H1 (cell line): ENCODE measurements at regions not wholly inside any gene's neighbourhood (a gene's known extent, or its start where the extent isn't known, plus 50 kb on each side); places are given as distances from the start of the nearest gene placed in this dataset.

Source experiments
- CTCF ChIA-PET: fragments of 300-600 bp; sonication (Branson Sonifier 250); formaldehyde crosslinking; loops from one replicate; lab custom pipeline; 2021; ENCODE audit not compliant: partially characterized antibody; lab: Charles Lee
- POLR2A ChIA-PET: fragments of 300-600 bp; sonication (Branson Sonifier 250); formaldehyde crosslinking; loops from one replicate; lab custom pipeline; 2021; ENCODE audit warnings: inconsistent platforms; ENCODE audit not compliant: partially characterized antibody; lab: Charles Lee
- DNase-seq, 2 experiments: peaks; one replicate each; pipeline versions ENCODE4 v3.0.0 to v3.0.0-alpha.2; 2010 to 2022; ENCODE audit warnings: low spot score in 2 of 2, low read depth in 1 of 2, mixed read lengths in 1 of 2
- FAIRE-seq: peaks from 2 replicates; lab custom pipeline; 2011; peaks lifted over from hg19 to GRCh38; lab: Jason Lieb, UNC
- H2AFZ ChIP-seq: 2 replicates; pipeline ENCODE4 v1.8.1; 2012; ENCODE audit warnings: low read length, inconsistent platforms
- H2AK5ac ChIP-seq: 2 replicates; pipeline ENCODE4 v1.6.1; 2013; ENCODE audit warnings: low read depth, low read length
- H2BK120ac ChIP-seq: replicated peaks from 2 replicates; pipeline ENCODE3; 2013; ENCODE audit warnings: low read depth, low read length, inconsistent platforms
- H2BK12ac ChIP-seq: 2 replicates; pipeline ENCODE4 v1.6.1; 2013; ENCODE audit warnings: low read depth, low read length
- H2BK15ac ChIP-seq: 2 replicates; pipeline ENCODE4 v1.6.1; 2013; ENCODE audit warnings: low read length
- H2BK20ac ChIP-seq: 2 replicates; pipeline ENCODE4 v1.6.1; 2013; ENCODE audit warnings: low read length
- H2BK5ac ChIP-seq: 2 replicates; pipeline ENCODE4 v1.6.1; 2013; ENCODE audit warnings: low read depth, low read length
- H3K14ac ChIP-seq: 2 replicates; pipeline ENCODE4 v1.6.1; 2013; ENCODE audit warnings: inconsistent platforms; ENCODE audit not compliant: insufficient read length
- H3K18ac ChIP-seq: 2 replicates; pipeline ENCODE4 v1.6.1; 2013; ENCODE audit warnings: low read length; ENCODE audit errors: extremely low read depth
- H3K23ac ChIP-seq: 2 replicates; pipeline ENCODE4 v1.6.1; 2013; ENCODE audit warnings: inconsistent platforms; ENCODE audit not compliant: insufficient read length
- H3K23me2 ChIP-seq: 2 replicates; pipeline ENCODE4 v1.6.1; 2013; ENCODE audit warnings: low read depth, low read length
- H3K27ac ChIP-seq: 2 replicates; pipeline ENCODE4 v1.6.1; 2011; ENCODE audit warnings: low read depth, low read length, inconsistent platforms
- H3K27me3 ChIP-seq, 4 experiments: replicated peaks in 1 of 4; 1 replicate in 1 of 4; 2 replicates in 3 of 4; pipeline versions ENCODE4 v1.6.1 to v1.8.1; 2011 to 2013; ENCODE audit warnings: low read length in 3 of 4, mild to moderate bottlenecking in 3 of 4, inconsistent platforms in 2 of 4, mixed read lengths in 2 of 4, moderate library complexity in 1 of 4; ENCODE audit not compliant: control insufficient read depth in 3 of 4, insufficient read depth in 3 of 4; ENCODE audit errors: extremely low read depth in 1 of 4
- H3K36me3 ChIP-seq, 4 experiments: 2 replicates each; pipeline versions ENCODE4 v1.6.1 to v1.8.1; 2011 to 2013; ENCODE audit warnings: mild to moderate bottlenecking in 4 of 4, low read length in 3 of 4, moderate library complexity in 2 of 4, control low read depth in 1 of 4, inconsistent platforms in 1 of 4; ENCODE audit not compliant: insufficient read depth in 4 of 4, control insufficient read depth in 2 of 4
- H3K4ac ChIP-seq: replicated peaks from 2 replicates; pipeline ENCODE3; 2013; ENCODE audit warnings: low read length, low read depth, mixed read lengths, inconsistent platforms; ENCODE audit not compliant: insufficient read length
- H3K4me1 ChIP-seq, 4 experiments: replicated peaks in 1 of 4; 1 replicate in 1 of 4; 2 replicates in 3 of 4; pipeline versions ENCODE4 v1.6.1 to v1.8.1; 2011 to 2013; ENCODE audit warnings: low read length in 3 of 4, inconsistent platforms in 2 of 4, mixed read lengths in 1 of 4; ENCODE audit not compliant: insufficient read depth in 4 of 4, control insufficient read depth in 3 of 4
- H3K4me2 ChIP-seq, 2 experiments: 2 replicates each; pipeline versions ENCODE4 v1.6.1 to v1.8.1; 2011 to 2013; ENCODE audit warnings: low read depth in 2 of 2, low read length in 2 of 2, control low read depth in 1 of 2, inconsistent platforms in 1 of 2, mild to moderate bottlenecking in 1 of 2; ENCODE audit not compliant: insufficient read depth in 1 of 2
- H3K4me3 ChIP-seq, 4 experiments: fragments of 200-600, 300-600 bp in 1 of 4; sonication (generic), shearing (Covaris generic), sonication (Bioruptor Twin) in 1 of 4; 2 replicates each; pipeline versions ENCODE4 v1.5.1 to v1.8.1; 2011 to 2016; ENCODE audit warnings: low read length in 4 of 4, low read depth in 3 of 4, control low read depth in 2 of 4, inconsistent platforms in 2 of 4, mild to moderate bottlenecking in 2 of 4, mixed read lengths in 1 of 4, moderate library complexity in 1 of 4; ENCODE audit not compliant: insufficient read depth in 2 of 4; ENCODE audit errors: extremely low read depth in 1 of 4
- H3K56ac ChIP-seq: replicated peaks from 2 replicates; pipeline ENCODE3; 2013; ENCODE audit warnings: low read depth, mild to moderate bottlenecking, mixed read lengths, low read length, inconsistent platforms; ENCODE audit not compliant: insufficient read length
- H3K79me1 ChIP-seq: 2 replicates; pipeline ENCODE4 v1.6.1; 2013; ENCODE audit warnings: low read depth, low read length, control low read depth
- H3K79me2 ChIP-seq, 2 experiments: 2 replicates each; pipeline versions ENCODE4 v1.6.1 to v1.8.1; 2012 to 2013; ENCODE audit warnings: low read length in 2 of 2, mild to moderate bottlenecking in 2 of 2, inconsistent platforms in 1 of 2; ENCODE audit not compliant: insufficient read depth in 2 of 2, control insufficient read depth in 1 of 2
- H3K9ac ChIP-seq, 4 experiments: replicated peaks in 1 of 4; 1 replicate in 1 of 4; 2 replicates in 3 of 4; pipeline versions ENCODE4 v1.6.1 to v1.8.1; 2011 to 2013; ENCODE audit warnings: low read depth in 3 of 4, low read length in 3 of 4, control low read depth in 2 of 4, mild to moderate bottlenecking in 2 of 4, moderate library complexity in 2 of 4, inconsistent platforms in 1 of 4; ENCODE audit errors: extremely low read depth in 1 of 4
- H3K9me3 ChIP-seq, 2 experiments: 2 replicates each; pipeline versions ENCODE4 v1.6.1 to v1.8.1; 2012 to 2013; ENCODE audit warnings: mild to moderate bottlenecking in 2 of 2, moderate library complexity in 2 of 2, control low read depth in 1 of 2, inconsistent platforms in 1 of 2, low read depth in 1 of 2, low read length in 1 of 2, mixed read lengths in 1 of 2; ENCODE audit not compliant: insufficient read depth in 2 of 2
- H4K20me1 ChIP-seq, 2 experiments: replicated peaks in 1 of 2; 2 replicates each; pipeline versions ENCODE3 to v1.8.1; 2011 to 2013; ENCODE audit warnings: inconsistent platforms in 2 of 2, low read length in 2 of 2, mild to moderate bottlenecking in 1 of 2; ENCODE audit not compliant: insufficient read depth in 2 of 2, control insufficient read depth in 1 of 2
- H4K5ac ChIP-seq: 2 replicates; pipeline ENCODE4 v1.6.1; 2013; ENCODE audit warnings: low read length, low read depth, mixed read lengths, inconsistent platforms; ENCODE audit not compliant: insufficient read length
- H4K8ac ChIP-seq: 2 replicates; pipeline ENCODE4 v1.8.0; 2013; ENCODE audit warnings: mild to moderate bottlenecking, moderate library complexity, low read length, inconsistent platforms; ENCODE audit not compliant: insufficient read depth; ENCODE audit errors: extremely low read depth
- H4K91ac ChIP-seq: replicated peaks from 2 replicates; pipeline ENCODE3; 2013; ENCODE audit warnings: low read length, mixed read lengths, inconsistent platforms; ENCODE audit not compliant: insufficient read length
- CBX5 ChIP-seq: fragments of 300-800, 300-1000 bp; sonication (generic); IDR thresholded peaks from 2 replicates; pipeline ENCODE4 v1.7.1; 2016; ENCODE audit warnings: antibody characterized with exemption, low read length, low read depth
- JUN ChIP-seq: IDR thresholded peaks from 2 replicates; pipeline ENCODE4 v1.6.1; 2011; ENCODE audit warnings: low read depth, mild to moderate bottlenecking, improper control_type of control experiment, low read length
- MAFK ChIP-seq: IDR thresholded peaks from 2 replicates; pipeline ENCODE4 v1.6.1; 2012; ENCODE audit warnings: low read depth, mild to moderate bottlenecking, improper control_type of control experiment, low read length
- NANOG ChIP-seq: IDR thresholded peaks from 2 replicates; pipeline ENCODE4 v1.6.1; 2011; ENCODE audit warnings: low read length, low read depth, mild to moderate bottlenecking, inconsistent platforms; ENCODE audit not compliant: insufficient read depth, poor library complexity, severe bottlenecking
- SAP30 ChIP-seq: fragments of 300-600 bp; sonication (generic); IDR thresholded peaks from 2 replicates; pipeline ENCODE4 v1.7.1; 2012; ENCODE audit warnings: low read length, moderate library complexity, mild to moderate bottlenecking, inconsistent platforms; ENCODE audit not compliant: insufficient read depth, insufficient replicate concordance
- SIN3A ChIP-seq, 2 experiments: IDR thresholded peaks in 1 of 2; conservative IDR thresholded peaks in 1 of 2; 2 replicates each; pipeline ENCODE4 v1.6.1; 2011 to 2012; ENCODE audit warnings: low read length in 2 of 2, improper control_type of control experiment in 1 of 2, low read depth in 1 of 2, mild to moderate bottlenecking in 1 of 2
- SP2 ChIP-seq: IDR thresholded peaks from 2 replicates; pipeline ENCODE4 v1.6.1; 2012; ENCODE audit warnings: mild to moderate bottlenecking, low read length, inconsistent platforms
- TAF1 ChIP-seq: IDR thresholded peaks from 2 replicates; pipeline ENCODE4 v1.6.1; 2011; ENCODE audit warnings: mild to moderate bottlenecking, low read depth, low read length
- TBP ChIP-seq: IDR thresholded peaks from 2 replicates; pipeline ENCODE4 v1.6.1; 2011; ENCODE audit warnings: low read depth, low read length, improper control_type of control experiment
- ZNF274 ChIP-seq: IDR thresholded peaks from 2 replicates; pipeline ENCODE4 v1.7.0; 2012; ENCODE audit warnings: low read length, borderline replicate concordance; ENCODE audit errors: extremely low read depth
- WGBS, 2 experiments: shearing (Covaris generic) in 1 of 2; methylation state at CpG; one replicate each; pipeline versions ENCODE4 v1.1.6 to v1.1.7; 2013 to 2015; ENCODE audit warnings: low lambda C conversion rate in 2 of 2, mixed read lengths in 2 of 2, inconsistent platforms in 1 of 2, low coverage in 1 of 2, missing lambda C conversion rate in 1 of 2; ENCODE audit not compliant: insufficient replicate concordance in 2 of 2, insufficient coverage in 1 of 2, insufficient read length in 1 of 2; ENCODE audit errors: extremely low coverage in 1 of 2, missing lambda C conversion rate in 1 of 2; 5-methylcytosine and 5-hydroxymethylcytosine counted together
- TF ChIP-seq, protein P1 (sequence below): IDR thresholded peaks from 2 replicates; pipeline ENCODE4 v1.6.1; 2012; ENCODE audit warnings: inconsistent platforms
- TF ChIP-seq, protein P2 (sequence below): IDR thresholded peaks from 2 replicates; pipeline ENCODE4 v1.6.1; 2012; ENCODE audit warnings: inconsistent platforms

DNA sequence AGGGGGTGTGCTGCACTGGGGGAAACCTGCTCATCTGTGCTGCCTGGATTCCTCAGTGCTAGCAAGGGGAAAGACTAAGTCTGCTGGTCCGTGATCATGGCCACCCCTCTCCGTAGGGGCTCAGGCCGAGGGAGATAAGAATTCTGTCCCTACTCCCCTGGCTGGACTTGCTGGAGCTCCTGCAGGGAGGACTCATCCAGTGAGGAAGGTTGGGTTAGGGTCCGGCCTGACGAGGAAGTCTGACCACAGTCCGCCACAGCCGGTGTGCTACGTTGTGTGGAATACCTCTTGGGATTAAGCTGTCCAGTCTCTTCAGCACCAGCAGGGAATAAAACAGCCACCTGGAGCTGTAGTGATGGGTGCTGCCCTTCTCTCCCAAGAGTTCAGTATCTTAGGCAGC, 1309.1 kb upstream of the CADM2 start (continued):
- TF ChIP-seq JUN = no peak
- TF ChIP-seq, all 59 proteins: peak for 0

DNA sequence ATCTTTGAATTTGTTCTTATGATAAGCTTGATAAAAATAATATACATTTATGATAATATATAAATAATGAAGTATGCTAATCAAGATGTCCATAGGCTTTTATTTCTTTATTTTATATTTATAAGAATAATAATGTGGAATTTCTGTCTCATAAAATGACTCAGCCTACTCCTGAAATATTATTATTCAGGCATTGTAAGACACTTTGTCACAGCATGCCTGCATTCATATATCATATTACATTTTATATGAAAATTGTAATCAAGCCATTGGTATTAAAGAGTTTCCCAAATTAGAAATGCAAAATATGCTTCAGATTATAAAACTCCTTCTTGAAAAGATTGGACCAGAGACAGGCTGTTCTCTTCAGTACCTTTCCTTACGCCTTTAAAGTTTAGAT, 1303.7 kb upstream of the CADM2 start:
- Histone ChIP-seq H3K4me3 (no peak overlapping the region), H3K14ac (no peak overlapping the region), H4K8ac (no peak overlapping the region), H4K5ac (no peak overlapping the region), H3K9me3 (no peaks in the 10 kb centered on the region), H4K91ac (no peak overlapping the region), H3K79me2 (no peaks in the 10 kb centered on the region), H2BK15ac (no peak overlapping the region), H3K27me3 (no peaks in the 10 kb centered on the region), H3K79me1 (no peaks in the 10 kb centered on the region), H2AK5ac (no peak overlapping the region), H2BK5ac (no peak overlapping the region), H3K4me2 (no peak overlapping the region), H3K9ac (no peak overlapping the region), H2BK20ac (no peak overlapping the region), H3K4ac (no peak overlapping the region), H4K20me1 (no peaks in the 10 kb centered on the region), H3K18ac (no peak overlapping the region), H3K4me1 (no peaks in the 10 kb centered on the region), H2AFZ (no peak overlapping the region), H3K23me2 (no peaks in the 10 kb centered on the region), H3K56ac (no peak overlapping the region), H2BK12ac (no peak overlapping the region), H3K27ac (no peak overlapping the region), H3K23ac (no peak overlapping the region), H3K36me3 (no peaks in the 10 kb centered on the region), H2BK120ac (no peak overlapping the region)
- DNase-seq (no peak), FAIRE-seq (no peak)
- WGBS, 2 experiments = 96% methylated on average over 1 of the region's 1 CpG; no CpG with 5 or more reads in 1 of the 2 experiments
- POLR2A ChIA-PET = no interaction called here
- CTCF ChIA-PET = no interaction called here
- TF ChIP-seq SP2 (no peak), MAFK (no peak), SAP30 (no peak), ZNF274 (no peak), SIN3A (conservative IDR thresholded peaks at IDR 0.05 in 1 of 2, IDR thresholded peaks at IDR 0.05 in 1 of 2; ENCODE audit: low read depth in 1 of 2, low read length in 2 of 2) (no peak), NANOG (no peak), TBP (no peak), TAF1 (no peak), CBX5 (no peak)
- TF ChIP-seq, protein P1, sequence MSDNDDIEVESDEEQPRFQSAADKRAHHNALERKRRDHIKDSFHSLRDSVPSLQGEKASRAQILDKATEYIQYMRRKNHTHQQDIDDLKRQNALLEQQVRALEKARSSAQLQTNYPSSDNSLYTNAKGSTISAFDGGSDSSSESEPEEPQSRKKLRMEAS = no peak
- TF ChIP-seq, protein P2, sequence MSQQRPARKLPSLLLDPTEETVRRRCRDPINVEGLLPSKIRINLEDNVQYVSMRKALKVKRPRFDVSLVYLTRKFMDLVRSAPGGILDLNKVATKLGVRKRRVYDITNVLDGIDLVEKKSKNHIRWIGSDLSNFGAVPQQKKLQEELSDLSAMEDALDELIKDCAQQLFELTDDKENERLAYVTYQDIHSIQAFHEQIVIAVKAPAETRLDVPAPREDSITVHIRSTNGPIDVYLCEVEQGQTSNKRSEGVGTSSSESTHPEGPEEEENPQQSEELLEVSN = no peak
